DOHH2 (cell line): ENCODE measurements at regions not wholly inside any gene's neighbourhood (a gene's known extent, or its start where the extent isn't known, plus 50 kb on each side); places are given as distances from the start of the nearest gene placed in this dataset.

ENCODE experiments used
- H3F3A ChIP-seq: fragments of 200-600 bp; sonication (generic), shearing (Covaris generic); 2 replicates; pipeline ENCODE4 v1.6.0; 2016; ENCODE audit warnings: antibody characterized with exemption, mild to moderate bottlenecking; ENCODE audit not compliant: control insufficient read depth, insufficient read depth
- H3K27ac ChIP-seq: fragments of 200-600 bp; sonication (generic); 2 replicates; pipeline ENCODE4 v1.5.1; 2014; ENCODE audit warnings: low read depth, mild to moderate bottlenecking, low read length, moderate library complexity
- H3K27me3 ChIP-seq: fragments of 200-600 bp; sonication (generic); 2 replicates; pipeline ENCODE4 v1.6.1; 2014; ENCODE audit warnings: mild to moderate bottlenecking, low read length, mixed read lengths; ENCODE audit not compliant: control insufficient read depth
- H3K36me3 ChIP-seq: fragments of 200-600 bp; sonication (generic); 2 replicates; pipeline ENCODE4 v1.6.1; 2014; ENCODE audit warnings: mild to moderate bottlenecking, low read length, moderate library complexity, mixed read lengths; ENCODE audit not compliant: control insufficient read depth
- H3K4me1 ChIP-seq: fragments of 200-600 bp; sonication (generic); 2 replicates; pipeline ENCODE4 v1.6.1; 2014; ENCODE audit warnings: mild to moderate bottlenecking, low read length, mixed read lengths; ENCODE audit not compliant: control insufficient read depth
- H3K4me2 ChIP-seq: fragments of 200-600 bp; sonication (generic); 2 replicates; pipeline ENCODE4 v1.6.0; 2014; ENCODE audit warnings: mild to moderate bottlenecking, low read length, moderate library complexity
- H3K4me3 ChIP-seq: fragments of 200-600 bp; sonication (generic); 2 replicates; pipeline ENCODE4 v1.5.1; 2014; ENCODE audit warnings: mild to moderate bottlenecking, low read length, mixed read lengths
- H3K79me2 ChIP-seq: fragments of 200-600 bp; sonication (generic); 2 replicates; pipeline ENCODE4 v1.6.1; 2014; ENCODE audit warnings: mild to moderate bottlenecking, low read length, mixed read lengths; ENCODE audit not compliant: control insufficient read depth
- H3K9me2 ChIP-seq: fragments of 200-600 bp; sonication (generic); replicated peaks from 2 replicates; pipeline ENCODE4 v1.6.1; 2014; ENCODE audit warnings: mild to moderate bottlenecking, low read length, mixed read lengths; ENCODE audit not compliant: control insufficient read depth
- H3K9me3 ChIP-seq: fragments of 200-600 bp; sonication (generic); 2 replicates; pipeline ENCODE4 v1.6.1; 2014; ENCODE audit warnings: antibody characterized with exemption, low read length, mixed read lengths; ENCODE audit not compliant: control insufficient read depth, insufficient read depth
- H4K20me1 ChIP-seq: fragments of 200-600 bp; sonication (generic); 2 replicates; pipeline ENCODE4 v1.6.0; 2014; ENCODE audit warnings: low read depth, mild to moderate bottlenecking, antibody characterized with exemption, low read length, moderate library complexity; ENCODE audit not compliant: control insufficient read depth, insufficient read depth
- CTCF ChIP-seq: fragments of 200-600 bp; sonication (generic); IDR thresholded peaks from one replicate; pipeline ENCODE4 v1.5.1; 2014; ENCODE audit warnings: antibody characterized with exemption, mild to moderate bottlenecking, low read depth, low read length; ENCODE audit not compliant: poor library complexity, severe bottlenecking
- EZH2phosphoT487 ChIP-seq: fragments of 200-600 bp; sonication (generic); IDR thresholded peaks from 2 replicates; pipeline ENCODE4 v1.6.1; 2017; ENCODE audit warnings: borderline replicate concordance, mild to moderate bottlenecking, antibody characterized with exemption, low read length, moderate library complexity, mixed read lengths

DNA sequence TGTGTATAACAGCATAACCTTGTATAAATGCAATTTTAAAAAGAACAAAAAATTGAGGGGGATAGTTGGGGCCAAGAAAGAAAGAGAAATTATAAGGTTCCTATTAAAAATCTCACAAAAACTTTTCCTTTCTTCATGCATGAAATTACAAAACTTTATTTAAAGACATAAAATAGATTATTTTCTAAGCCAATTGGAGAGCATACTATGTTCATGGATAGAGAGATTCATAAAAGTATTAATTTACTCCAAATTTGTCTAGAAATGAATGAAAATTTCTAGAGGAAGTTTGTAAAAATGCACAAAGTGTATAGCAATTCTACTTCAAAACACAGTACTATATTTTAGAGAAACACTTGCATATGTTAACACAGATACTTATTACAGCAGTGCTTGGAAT is 200.4 kb downstream of the PCSK1 start:
- no peak for TF ChIP-seq EZH2phosphoT487
- Histone ChIP-seq H4K20me1 (no peaks in the 10 kb centered on the region), H3K9me2 (no peaks in the 10 kb centered on the region), H3K4me1 (no peaks in the 10 kb centered on the region), H3K4me2 (no peak overlapping the region), H3K27ac (no peak overlapping the region), H3K27me3 (no peaks in the 10 kb centered on the region), H3F3A (no peaks in the 10 kb centered on the region), H3K36me3 (no peaks in the 10 kb centered on the region), H3K4me3 (no peak overlapping the region), H3K9me3 (no peaks in the 10 kb centered on the region), H3K79me2 (no peaks in the 10 kb centered on the region)

DNA sequence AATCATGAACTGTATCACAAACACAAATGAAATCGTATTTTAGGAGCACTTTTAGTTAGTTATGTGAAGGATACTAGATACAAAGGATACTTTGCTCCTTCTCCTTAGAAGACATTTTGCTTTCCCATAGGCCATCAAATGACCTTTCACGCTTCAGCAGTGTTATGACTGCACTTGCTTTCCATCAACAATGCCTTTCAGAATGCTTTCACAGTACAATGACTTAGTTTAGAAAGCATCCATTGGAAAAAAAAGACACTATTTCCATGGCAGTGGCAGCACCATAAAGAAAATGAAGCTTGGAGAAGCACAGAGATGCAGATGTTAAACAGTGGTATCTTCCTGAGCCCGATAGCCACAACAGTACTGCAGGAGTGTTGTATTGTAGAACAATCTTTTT is 203.9 kb downstream of the PCSK1 start:
- Histone ChIP-seq H3K27me3 (no peaks in the 10 kb centered on the region), H3K36me3 (no peaks in the 10 kb centered on the region), H3K4me1 (no peaks in the 10 kb centered on the region), H3K27ac (no peak overlapping the region), H3K4me2 (no peak overlapping the region), H3K4me3 (no peak overlapping the region), H4K20me1 (no peaks in the 10 kb centered on the region), H3K9me2 (no peaks in the 10 kb centered on the region), H3K79me2 (no peaks in the 10 kb centered on the region), H3K9me3 (no peaks in the 10 kb centered on the region), H3F3A (no peaks in the 10 kb centered on the region)
- no peak for TF ChIP-seq EZH2phosphoT487
- no peak for TF ChIP-seq CTCF

DNA sequence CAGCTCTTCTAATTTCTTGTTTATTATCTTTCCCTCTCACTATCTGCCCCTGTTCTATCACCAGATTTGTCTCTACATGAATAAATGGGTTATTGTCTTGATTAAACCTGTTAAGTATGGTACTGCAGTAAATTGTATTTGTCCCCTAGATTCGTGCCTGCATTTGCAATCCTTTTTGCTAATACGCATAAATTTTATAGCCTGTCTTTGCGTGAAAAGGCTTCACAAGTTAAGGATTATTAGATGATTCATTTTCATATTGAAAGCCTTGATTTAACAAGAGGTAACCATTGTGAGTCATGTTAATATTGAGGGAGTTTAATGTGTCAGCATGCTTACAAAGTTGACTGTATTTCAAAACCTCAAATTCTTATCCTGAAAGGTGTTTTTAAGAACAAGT is 204.6 kb downstream of the PCSK1 start:
- TF ChIP-seq EZH2phosphoT487 (no peak), CTCF (no peak)
- no peak overlapping the region for H3K27ac ChIP-seq
- H3K79me2 ChIP-seq = no peaks in the 10 kb centered on the region
- H3K4me2 ChIP-seq = no peak overlapping the region
- no peaks in the 10 kb centered on the region for H3F3A ChIP-seq
- H3K27me3 ChIP-seq = no peaks in the 10 kb centered on the region
- no peak overlapping the region for H3K4me3 ChIP-seq
- H3K4me1 ChIP-seq = no peaks in the 10 kb centered on the region
- H3K9me3 ChIP-seq = no peaks in the 10 kb centered on the region
- no peaks in the 10 kb centered on the region for H3K9me2 ChIP-seq
- no peaks in the 10 kb centered on the region for H4K20me1 ChIP-seq
- no peaks in the 10 kb centered on the region for H3K36me3 ChIP-seq

DNA sequence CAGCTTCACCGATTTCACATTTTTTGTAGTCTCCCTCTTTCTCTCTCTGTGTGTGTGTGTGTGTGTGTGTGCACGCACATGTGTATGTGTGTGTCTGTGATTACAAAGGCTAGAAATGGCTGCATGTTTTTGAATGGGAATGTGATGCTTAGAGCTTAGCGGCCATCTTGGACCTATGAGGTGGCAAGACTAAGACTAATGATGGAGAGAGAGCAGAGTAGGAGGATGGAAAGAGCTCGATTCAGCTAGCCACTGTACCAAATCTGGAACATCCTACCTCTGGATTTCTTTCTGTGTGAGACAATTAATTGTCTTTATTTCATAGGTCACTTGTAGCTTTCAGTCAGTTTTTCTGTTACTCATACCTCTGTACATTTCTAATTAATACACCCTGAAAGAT is 205.1 kb downstream of the PCSK1 start:
- H3K4me2 ChIP-seq = no peak overlapping the region
- no peaks in the 10 kb centered on the region for H3F3A ChIP-seq
- no peak overlapping the region for H3K27ac ChIP-seq
- no peaks in the 10 kb centered on the region for H3K4me1 ChIP-seq
- no peak overlapping the region for H3K4me3 ChIP-seq
- H3K27me3 ChIP-seq = no peaks in the 10 kb centered on the region
- no peak for TF ChIP-seq EZH2phosphoT487
- no peak for TF ChIP-seq CTCF
- no peaks in the 10 kb centered on the region for H4K20me1 ChIP-seq
- no peaks in the 10 kb centered on the region for H3K9me3 ChIP-seq
- H3K9me2 ChIP-seq = no peaks in the 10 kb centered on the region
- no peaks in the 10 kb centered on the region for H3K79me2 ChIP-seq
- no peaks in the 10 kb centered on the region for H3K36me3 ChIP-seq
